ENCODE measurements at regions not wholly inside any gene's neighbourhood (a gene's known extent, or its start where the extent isn't known, plus 50 kb on each side); places are given as distances from the start of the nearest gene placed in this dataset.

- TF ChIP-seq POLR2A (IDR thresholded peaks at IDR 0.05; ENCODE audit: control extremely low read depth in 1 of 2, low read depth in 2 of 2, low read length in 2 of 2) = no peak
- no peak for TF ChIP-seq CTCF (IDR thresholded peaks at IDR 0.05; ENCODE audit: control extremely low read depth in 1 of 3, insufficient read depth in 1 of 3, low read depth in 1 of 3, low read length in 3 of 3)
- TF ChIP-seq EGR1 (IDR thresholded peaks at IDR 0.05; ENCODE audit: borderline replicate concordance, low read depth, low read length) = no peak
- no peak for TF ChIP-seq USF2 (IDR thresholded peaks at IDR 0.05; ENCODE audit: low read length)
- TF ChIP-seq, protein P1, sequence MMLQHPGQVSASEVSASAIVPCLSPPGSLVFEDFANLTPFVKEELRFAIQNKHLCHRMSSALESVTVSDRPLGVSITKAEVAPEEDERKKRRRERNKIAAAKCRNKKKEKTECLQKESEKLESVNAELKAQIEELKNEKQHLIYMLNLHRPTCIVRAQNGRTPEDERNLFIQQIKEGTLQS (IDR thresholded peaks at IDR 0.05; ENCODE audit: insufficient read depth, low read depth, low read length) = no peak
Observed at GRCh38 chr2:14804902-14805301, 172.4 kb downstream of the LRATD1 start.
